ENCODE measurements at regions not wholly inside any gene's neighbourhood (a gene's known extent, or its start where the extent isn't known, plus 50 kb on each side); places are given as distances from the start of the nearest gene placed in this dataset.

GRCh38 chr10:84715911-84716310 lies 387.5 kb downstream of the CCSER2 start:
- H3K27me3 ChIP-seq (ENCODE audit: control insufficient read depth in 2 of 2, insufficient read depth in 2 of 2, low read length in 2 of 2), result no peaks in the 10 kb centered on the region
- intact Hi-C loops (cut with micrococcal nuclease), result no loop called here
- Mint-ChIP-seq H3K9me3 (peaks cover 0 to 1% (median 0%) of the 10 kb centered on the region in 7 donors), H3K4me1 (no peaks in the 10 kb centered on the region), H3K27ac (no peak overlapping the region), H3K27me3 (ENCODE audit: low read depth in 3 of 3) (peaks cover 2 to 9% (median 3%) of the 10 kb centered on the region in 3 donors), H3K36me3 (no peaks in the 10 kb centered on the region), H3K4me3 (no peak overlapping the region)
- no peaks in the 10 kb centered on the region for H3K9me3 ChIP-seq (replicated peaks in 1 of 2; ENCODE audit: control insufficient read depth in 1 of 2, insufficient read depth in 1 of 2, low read length in 2 of 2)
- no peak overlapping the region for H3K27ac ChIP-seq (ENCODE audit: low read depth in 1 of 2, low read length in 2 of 2)
- no peaks in the 10 kb centered on the region for H3K36me3 ChIP-seq (replicated peaks in 1 of 2; ENCODE audit: control insufficient read depth in 1 of 2, insufficient read depth in 2 of 2, low read length in 2 of 2)
- no peak overlapping the region for H2AFZ ChIP-seq (ENCODE audit: insufficient read depth, low read depth, low read length, poor library complexity, severe bottlenecking)
- H3K4me1 ChIP-seq (ENCODE audit: control insufficient read depth in 1 of 2, insufficient read depth in 2 of 2, low read length in 2 of 2), result no peaks in the 10 kb centered on the region
- H3K9ac ChIP-seq (ENCODE audit: insufficient read depth, low read length, poor library complexity, severe bottlenecking), result no peak overlapping the region
- TF ChIP-seq, protein P1, sequence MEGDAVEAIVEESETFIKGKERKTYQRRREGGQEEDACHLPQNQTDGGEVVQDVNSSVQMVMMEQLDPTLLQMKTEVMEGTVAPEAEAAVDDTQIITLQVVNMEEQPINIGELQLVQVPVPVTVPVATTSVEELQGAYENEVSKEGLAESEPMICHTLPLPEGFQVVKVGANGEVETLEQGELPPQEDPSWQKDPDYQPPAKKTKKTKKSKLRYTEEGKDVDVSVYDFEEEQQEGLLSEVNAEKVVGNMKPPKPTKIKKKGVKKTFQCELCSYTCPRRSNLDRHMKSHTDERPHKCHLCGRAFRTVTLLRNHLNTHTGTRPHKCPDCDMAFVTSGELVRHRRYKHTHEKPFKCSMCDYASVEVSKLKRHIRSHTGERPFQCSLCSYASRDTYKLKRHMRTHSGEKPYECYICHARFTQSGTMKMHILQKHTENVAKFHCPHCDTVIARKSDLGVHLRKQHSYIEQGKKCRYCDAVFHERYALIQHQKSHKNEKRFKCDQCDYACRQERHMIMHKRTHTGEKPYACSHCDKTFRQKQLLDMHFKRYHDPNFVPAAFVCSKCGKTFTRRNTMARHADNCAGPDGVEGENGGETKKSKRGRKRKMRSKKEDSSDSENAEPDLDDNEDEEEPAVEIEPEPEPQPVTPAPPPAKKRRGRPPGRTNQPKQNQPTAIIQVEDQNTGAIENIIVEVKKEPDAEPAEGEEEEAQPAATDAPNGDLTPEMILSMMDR (IDR thresholded peaks at IDR 0.05), result peak; percentile 26
- no peak overlapping the region for H3K4me3 ChIP-seq (replicated peaks in 1 of 3; ENCODE audit: low read depth in 2 of 3, low read length in 3 of 3)
- no peak for DNase-seq
- no peaks in the 10 kb centered on the region for H3K79me2 ChIP-seq (ENCODE audit: insufficient read depth, low read length)
- no peaks in the 10 kb centered on the region for H4K20me1 ChIP-seq (ENCODE audit: insufficient read depth, low read length)
- WGBS (ENCODE audit: insufficient coverage), result 29% methylated on average over 2 of the region's 2 CpGs
- no peak overlapping the region for H3K4me2 ChIP-seq (replicated peaks; ENCODE audit: extremely low read depth, low read length, poor library complexity, severe bottlenecking)

DNA sequence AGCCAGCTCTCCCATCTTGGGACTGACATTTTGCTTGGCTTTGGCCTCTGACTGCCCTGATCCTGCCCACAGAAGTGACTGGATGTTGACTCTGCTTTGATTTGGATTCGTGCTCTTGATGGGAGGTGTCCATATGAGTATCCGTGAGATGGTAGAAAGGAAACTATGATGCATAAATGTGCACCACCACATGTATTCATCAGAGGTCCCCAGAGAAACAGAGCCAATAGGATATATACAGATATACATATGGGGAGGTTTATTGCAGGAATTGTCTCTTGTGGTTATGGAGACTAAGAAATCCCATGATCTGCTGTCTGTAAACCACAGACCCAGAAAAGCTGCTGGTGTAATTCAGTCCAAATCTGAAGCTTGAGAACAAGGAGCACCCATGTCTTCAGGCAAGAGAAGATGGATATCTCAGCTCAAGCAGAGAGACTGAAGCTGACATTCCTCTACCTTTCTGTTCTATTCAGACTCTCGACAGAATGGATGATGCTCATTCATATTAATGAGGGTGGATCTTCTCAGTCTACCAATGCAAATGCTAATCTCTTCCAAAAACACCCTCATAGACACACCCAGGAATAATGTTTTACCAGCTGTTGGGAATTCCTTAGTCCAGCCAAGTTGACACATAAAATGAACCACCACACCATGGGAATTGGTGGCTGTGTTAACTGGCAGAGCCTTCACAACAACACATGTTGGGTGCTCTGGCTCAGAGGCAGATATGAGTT lies 390.7 kb downstream of the CCSER2 start:
- Histone ChIP-seq H3K9ac (ENCODE audit: insufficient read depth, low read length, poor library complexity, severe bottlenecking) (no peak overlapping the region), H3K4me3 (replicated peaks in 1 of 3; ENCODE audit: low read depth in 2 of 3, low read length in 3 of 3) (no peak overlapping the region), H3K4me2 (replicated peaks; ENCODE audit: extremely low read depth, low read length, poor library complexity, severe bottlenecking) (no peak overlapping the region), H3K79me2 (ENCODE audit: insufficient read depth, low read length) (no peaks in the 10 kb centered on the region), H3K27ac (ENCODE audit: low read depth in 1 of 2, low read length in 2 of 2) (no peak overlapping the region), H3K4me1 (ENCODE audit: control insufficient read depth in 1 of 2, insufficient read depth in 2 of 2, low read length in 2 of 2) (no peaks in the 10 kb centered on the region), H3K9me3 (replicated peaks in 1 of 2; ENCODE audit: control insufficient read depth in 1 of 2, insufficient read depth in 1 of 2, low read length in 2 of 2) (no peaks in the 10 kb centered on the region), H3K27me3 (ENCODE audit: control insufficient read depth in 2 of 2, insufficient read depth in 2 of 2, low read length in 2 of 2) (no peaks in the 10 kb centered on the region), H4K20me1 (ENCODE audit: insufficient read depth, low read length) (no peaks in the 10 kb centered on the region), H3K36me3 (replicated peaks in 1 of 2; ENCODE audit: control insufficient read depth in 1 of 2, insufficient read depth in 2 of 2, low read length in 2 of 2) (no peaks in the 10 kb centered on the region), H2AFZ (ENCODE audit: insufficient read depth, low read depth, low read length, poor library complexity, severe bottlenecking) (no peak overlapping the region)
- no peaks in the 10 kb centered on the region for H3K36me3 Mint-ChIP-seq
- no peak overlapping the region for H3K4me3 Mint-ChIP-seq
- H3K27me3 Mint-ChIP-seq (ENCODE audit: low read depth in 3 of 3), result peaks cover 1 to 6% (median 2%) of the 10 kb centered on the region in 3 donors
- no peak overlapping the region for H3K27ac Mint-ChIP-seq
- TF ChIP-seq, protein P1 (IDR thresholded peaks at IDR 0.05), result no peak
- H3K4me1 Mint-ChIP-seq, result no peaks in the 10 kb centered on the region
- no peak for DNase-seq
- peaks cover 0 to 1% (median 0%) of the 10 kb centered on the region in 7 donors for H3K9me3 Mint-ChIP-seq
- intact Hi-C loops (cut with micrococcal nuclease), result no loop called here
- WGBS (ENCODE audit: insufficient coverage), result no CpG with 5 or more reads among the region's 3 CpGs
